Nephron progenitor cell (in vitro differentiated cells): ENCODE measurements at regions not wholly inside any gene's neighbourhood (a gene's known extent, or its start where the extent isn't known, plus 50 kb on each side); places are given as distances from the start of the nearest gene placed in this dataset.

ENCODE experiments used
- DNase-seq: peaks from one replicate; pipeline ENCODE4 v3.0.0; 2021
- H3K27ac Mint-ChIP-seq: 2 replicates; pipeline ENCODE4 v1.8.0; 2021; ENCODE audit warnings: mild to moderate bottlenecking, moderate library complexity, mixed read lengths
- H3K27me3 Mint-ChIP-seq: 2 replicates; pipeline ENCODE4 v1.8.0; 2021; ENCODE audit warnings: mild to moderate bottlenecking, low read depth, mixed read lengths; ENCODE audit not compliant: poor library complexity
- H3K36me3 Mint-ChIP-seq: 2 replicates; pipeline ENCODE4 v1.8.0; 2021; ENCODE audit warnings: low read depth, mixed read lengths
- H3K4me1 Mint-ChIP-seq: 2 replicates; pipeline ENCODE4 v1.8.0; 2021; ENCODE audit warnings: mixed read lengths
- H3K4me3 Mint-ChIP-seq: 2 replicates; pipeline ENCODE4 v1.8.0; 2021; ENCODE audit warnings: mild to moderate bottlenecking, moderate library complexity, mixed read lengths
- H3K9me3 Mint-ChIP-seq: 2 replicates; pipeline ENCODE4 v1.8.0; 2021; ENCODE audit warnings: mild to moderate bottlenecking, moderate library complexity, mixed read lengths
- TF ChIP-seq, protein P1 (sequence below): fragments of 200-600 bp; sonication (generic); IDR thresholded peaks from 2 replicates; pipeline ENCODE4 v1.5.0; 2021; ENCODE audit warnings: antibody characterized with exemption

DNA sequence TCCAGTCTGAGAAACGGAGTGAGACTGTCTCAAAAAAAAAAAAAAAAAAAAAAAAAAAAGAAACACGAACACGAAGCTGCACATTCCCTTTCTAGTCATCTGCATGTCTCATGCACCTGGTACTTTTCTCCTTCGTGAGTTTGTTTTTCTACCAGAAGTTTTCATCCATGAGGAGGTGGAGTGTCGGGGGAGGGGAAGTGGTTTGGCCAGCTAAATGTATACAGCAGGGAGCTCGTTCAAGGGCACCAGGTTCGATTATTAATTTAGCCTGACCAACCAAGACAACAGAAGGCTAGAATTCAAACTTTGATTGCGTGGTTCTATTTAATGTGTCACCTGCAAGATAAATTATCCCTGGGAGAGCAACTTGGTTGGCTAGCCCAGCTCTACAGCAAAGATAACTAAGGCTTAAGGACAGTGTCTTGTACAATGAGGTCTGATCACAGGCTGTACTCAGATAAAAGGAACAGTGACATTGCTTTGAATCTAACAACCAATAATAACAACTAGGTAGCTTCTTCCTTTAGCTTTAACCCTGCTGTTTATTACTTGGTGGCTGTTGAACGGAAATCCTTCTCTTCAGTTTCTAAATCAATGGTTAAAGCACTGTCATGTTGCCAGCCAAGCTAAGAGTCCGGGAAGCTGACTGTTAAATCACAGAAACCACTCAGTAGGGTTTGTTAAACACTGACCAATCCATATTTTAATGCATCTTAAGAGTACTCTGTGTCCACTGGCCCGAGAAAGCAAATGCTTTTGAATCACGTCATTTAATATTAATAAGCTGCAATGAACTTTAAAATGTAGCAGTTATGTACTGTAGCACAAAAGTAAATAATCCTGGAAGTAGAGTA is 98.4 kb upstream of the STARD13 start:
- H3K4me1 Mint-ChIP-seq = peaks cover 9% of the 10 kb centered on the region

DNA sequence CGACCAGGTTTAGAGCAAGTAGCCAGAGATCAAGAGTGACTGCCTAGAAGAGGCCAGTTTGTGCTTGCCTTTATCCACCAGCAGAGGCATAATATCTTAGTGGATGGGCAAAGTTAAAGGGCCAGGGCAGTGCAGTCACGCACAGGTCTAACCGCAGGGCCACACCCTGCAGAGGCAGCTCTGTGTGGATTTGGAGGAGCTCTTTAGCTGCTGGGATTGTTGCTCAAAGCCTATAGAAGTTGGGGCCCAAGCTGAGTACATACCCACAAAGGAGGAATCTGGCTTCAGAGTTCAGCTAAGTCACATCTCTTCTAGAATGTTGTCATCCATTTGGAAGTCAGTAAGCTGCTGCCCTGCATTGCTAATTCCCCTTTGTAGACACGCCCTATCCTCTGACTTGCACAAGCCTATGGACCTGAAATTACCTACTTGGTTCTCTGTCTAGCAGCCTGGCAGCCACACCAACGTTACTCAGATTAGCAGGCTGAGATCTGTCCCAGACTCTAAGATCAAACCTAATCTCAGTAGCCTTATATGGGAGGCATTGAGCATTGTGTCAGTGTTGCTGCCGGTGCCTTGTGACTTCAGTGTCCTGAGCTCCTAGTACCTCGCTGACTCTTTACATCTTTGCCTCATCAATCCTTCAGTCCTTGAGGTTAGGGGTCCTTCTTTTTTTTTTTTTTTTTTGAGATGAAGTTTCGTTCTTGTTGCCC is 102.9 kb upstream of the STARD13 start:
- no peak overlapping the region for H3K27ac Mint-ChIP-seq
- no peaks in the 10 kb centered on the region for H3K36me3 Mint-ChIP-seq
- no peaks in the 10 kb centered on the region for H3K9me3 Mint-ChIP-seq
- no peak for DNase-seq
- H3K4me1 Mint-ChIP-seq = peaks cover 21% of the 10 kb centered on the region
- TF ChIP-seq, protein P1, sequence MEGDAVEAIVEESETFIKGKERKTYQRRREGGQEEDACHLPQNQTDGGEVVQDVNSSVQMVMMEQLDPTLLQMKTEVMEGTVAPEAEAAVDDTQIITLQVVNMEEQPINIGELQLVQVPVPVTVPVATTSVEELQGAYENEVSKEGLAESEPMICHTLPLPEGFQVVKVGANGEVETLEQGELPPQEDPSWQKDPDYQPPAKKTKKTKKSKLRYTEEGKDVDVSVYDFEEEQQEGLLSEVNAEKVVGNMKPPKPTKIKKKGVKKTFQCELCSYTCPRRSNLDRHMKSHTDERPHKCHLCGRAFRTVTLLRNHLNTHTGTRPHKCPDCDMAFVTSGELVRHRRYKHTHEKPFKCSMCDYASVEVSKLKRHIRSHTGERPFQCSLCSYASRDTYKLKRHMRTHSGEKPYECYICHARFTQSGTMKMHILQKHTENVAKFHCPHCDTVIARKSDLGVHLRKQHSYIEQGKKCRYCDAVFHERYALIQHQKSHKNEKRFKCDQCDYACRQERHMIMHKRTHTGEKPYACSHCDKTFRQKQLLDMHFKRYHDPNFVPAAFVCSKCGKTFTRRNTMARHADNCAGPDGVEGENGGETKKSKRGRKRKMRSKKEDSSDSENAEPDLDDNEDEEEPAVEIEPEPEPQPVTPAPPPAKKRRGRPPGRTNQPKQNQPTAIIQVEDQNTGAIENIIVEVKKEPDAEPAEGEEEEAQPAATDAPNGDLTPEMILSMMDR = no peak
- H3K27me3 Mint-ChIP-seq = peaks cover 4% of the 10 kb centered on the region
- no peak overlapping the region for H3K4me3 Mint-ChIP-seq

More for the DNA sequence above, 98.4 kb upstream of the STARD13 start:
- H3K36me3 Mint-ChIP-seq = no peaks in the 10 kb centered on the region
- TF ChIP-seq, protein P1 = no peak
- H3K9me3 Mint-ChIP-seq = no peaks in the 10 kb centered on the region
- DNase-seq = no peak
- H3K27me3 Mint-ChIP-seq = no peaks in the 10 kb centered on the region
- no peak overlapping the region for H3K4me3 Mint-ChIP-seq
- no peak overlapping the region for H3K27ac Mint-ChIP-seq

- Mint-ChIP-seq H3K4me3 (no peak overlapping the region), H3K27me3 (peaks cover 4% of the 10 kb centered on the region), H3K9me3 (peaks cover 14% of the 10 kb centered on the region), H3K27ac (no peak overlapping the region), H3K4me1 (peaks cover 18% of the 10 kb centered on the region), H3K36me3 (no peaks in the 10 kb centered on the region)
- DNase-seq = no peak
- TF ChIP-seq, protein P1 = no peak
These were observed 107.3 kb upstream of the STARD13 start for GRCh38 chr13:33392794-33393405.

DNA sequence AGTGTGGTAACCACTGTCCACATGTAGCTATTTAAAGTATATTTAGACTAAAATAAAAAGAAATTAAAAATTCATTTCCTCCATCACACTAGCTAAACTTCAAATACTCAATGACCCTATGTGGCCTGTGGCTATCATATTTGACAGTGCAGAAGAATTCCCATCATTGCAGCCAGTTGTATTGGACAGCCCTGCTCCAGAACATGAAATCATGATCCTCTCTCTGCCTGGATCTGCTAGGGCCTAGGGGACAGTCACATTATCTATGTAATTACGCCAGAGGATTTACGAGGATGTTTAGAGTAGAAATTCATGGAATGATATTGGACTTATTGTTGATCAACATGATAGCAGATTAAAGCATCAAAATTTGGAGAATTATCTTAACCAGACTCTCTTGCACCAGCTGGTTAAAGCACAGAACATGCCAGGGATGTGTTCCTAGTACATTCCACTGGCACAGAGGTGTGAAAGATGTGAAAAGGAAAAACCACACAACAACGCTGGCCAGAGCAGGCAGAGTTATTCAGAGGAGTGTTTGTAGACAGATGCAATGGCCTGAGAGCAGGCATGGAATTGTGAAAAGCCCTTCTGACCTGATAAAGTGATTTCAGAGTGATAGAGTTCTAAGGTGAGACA is 108.9 kb upstream of the STARD13 start:
- peaks cover 18% of the 10 kb centered on the region for H3K4me1 Mint-ChIP-seq
- DNase-seq = no peak
- peaks cover 4% of the 10 kb centered on the region for H3K27me3 Mint-ChIP-seq
- no peaks in the 10 kb centered on the region for H3K36me3 Mint-ChIP-seq
- H3K27ac Mint-ChIP-seq = peak overlapping the region; percentile 49
- peaks cover 23% of the 10 kb centered on the region for H3K9me3 Mint-ChIP-seq
- TF ChIP-seq, protein P1 = no peak
- H3K4me3 Mint-ChIP-seq = no peak overlapping the region

DNA sequence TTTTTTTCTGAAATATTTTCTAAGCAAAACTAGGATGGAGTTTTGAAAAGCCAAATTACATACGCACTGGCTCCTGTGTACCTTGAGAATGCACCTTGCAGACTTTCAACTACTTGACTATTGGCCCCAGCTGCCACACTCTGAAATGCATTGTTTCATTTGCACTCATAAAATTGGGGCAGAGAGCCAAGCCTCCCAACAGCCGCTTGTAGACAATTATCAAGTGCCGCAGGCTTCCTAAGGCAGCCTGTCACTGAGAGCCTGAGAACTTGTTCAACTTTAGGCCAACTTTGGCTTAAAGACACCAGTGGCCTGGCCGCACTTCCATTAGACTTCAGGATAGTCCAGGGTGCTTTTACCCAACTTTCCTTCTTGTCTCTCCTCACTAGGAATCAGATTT is 115.7 kb upstream of the STARD13 start:
- TF ChIP-seq, protein P1 = no peak
- Mint-ChIP-seq H3K9me3 (peaks cover 27% of the 10 kb centered on the region), H3K36me3 (no peaks in the 10 kb centered on the region), H3K4me3 (no peak overlapping the region), H3K27ac (no peak overlapping the region), H3K27me3 (no peaks in the 10 kb centered on the region), H3K4me1 (peaks cover 33% of the 10 kb centered on the region)
- no peak for DNase-seq
